Muscle of leg (tissue), 3 donors: ENCODE measurements at regions not wholly inside any gene's neighbourhood (a gene's known extent, or its start where the extent isn't known, plus 50 kb on each side); places are given as distances from the start of the nearest gene placed in this dataset.

Experiments
- DNase-seq: peaks from one replicate; pipeline ENCODE4 v3.0.0; 2013
- H3K27ac ChIP-seq: one replicate; pipeline ENCODE4 v1.5.1; 2013; ENCODE audit warnings: mild to moderate bottlenecking, low read length, control low read depth
- H3K27me3 ChIP-seq: one replicate; pipeline ENCODE4 v1.6.1; 2013; ENCODE audit warnings: low read length; ENCODE audit not compliant: control insufficient read depth, insufficient read depth
- H3K36me3 ChIP-seq: one replicate; pipeline ENCODE4 v1.6.1; 2013; ENCODE audit warnings: low read length; ENCODE audit not compliant: control insufficient read depth, insufficient read depth
- H3K4me1 ChIP-seq: one replicate; pipeline ENCODE4 v1.6.1; 2013; ENCODE audit warnings: low read length; ENCODE audit not compliant: control insufficient read depth, insufficient read depth
- H3K4me3 ChIP-seq: one replicate; pipeline ENCODE4 v1.5.1; 2013; ENCODE audit warnings: low read length, control low read depth
- H3K9me3 ChIP-seq: replicated peaks from 2 replicates; pipeline ENCODE4 v1.6.1; 2013; ENCODE audit warnings: low read depth, low read length; ENCODE audit not compliant: control insufficient read depth
- WGBS: methylation state at CpG from one replicate; pipeline ENCODE4 v1.1.5; 2013; ENCODE audit warnings: missing lambda C conversion rate; ENCODE audit not compliant: insufficient coverage; 5-methylcytosine and 5-hydroxymethylcytosine counted together

DNA sequence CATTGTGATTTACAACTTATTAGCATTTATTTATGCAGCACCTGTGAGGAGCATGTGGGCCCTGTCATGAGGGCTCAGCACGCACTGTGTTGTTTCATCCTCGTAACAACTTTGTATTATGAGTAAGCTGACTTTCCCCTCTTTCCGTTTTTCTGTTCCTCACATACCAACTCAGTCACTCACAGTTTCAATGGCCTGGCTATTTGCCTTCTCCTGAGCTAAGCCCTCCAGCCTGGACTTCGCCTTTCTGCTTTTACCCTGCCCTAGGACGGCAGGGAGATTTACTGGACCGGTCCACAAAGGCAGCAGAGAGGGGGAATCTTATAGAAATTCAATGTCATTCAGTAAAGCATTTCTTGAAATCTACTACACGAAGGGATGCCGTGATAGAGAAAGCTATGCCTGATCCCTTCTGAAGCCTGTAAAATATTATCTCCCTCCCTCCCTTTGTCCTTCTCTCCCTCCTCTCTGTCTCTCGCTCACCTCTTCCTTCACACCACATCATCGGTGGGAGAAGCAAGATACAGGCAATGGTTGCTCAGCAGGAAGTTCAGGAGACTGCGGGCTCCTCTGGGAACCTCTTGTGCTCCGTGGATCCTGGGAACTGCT lies 219.2 kb upstream of the TBX3 start:
- Histone ChIP-seq H3K27ac (no peak overlapping the region), H3K27me3 (no peaks in the 10 kb centered on the region), H3K9me3 (no peaks in the 10 kb centered on the region), H3K4me3 (no peak overlapping the region), H3K4me1 (peaks cover 6% of the 10 kb centered on the region), H3K36me3 (no peaks in the 10 kb centered on the region)
- peak; percentile 49 for DNase-seq
- WGBS, result 24% methylated on average over 2 of the region's 12 CpGs

DNA sequence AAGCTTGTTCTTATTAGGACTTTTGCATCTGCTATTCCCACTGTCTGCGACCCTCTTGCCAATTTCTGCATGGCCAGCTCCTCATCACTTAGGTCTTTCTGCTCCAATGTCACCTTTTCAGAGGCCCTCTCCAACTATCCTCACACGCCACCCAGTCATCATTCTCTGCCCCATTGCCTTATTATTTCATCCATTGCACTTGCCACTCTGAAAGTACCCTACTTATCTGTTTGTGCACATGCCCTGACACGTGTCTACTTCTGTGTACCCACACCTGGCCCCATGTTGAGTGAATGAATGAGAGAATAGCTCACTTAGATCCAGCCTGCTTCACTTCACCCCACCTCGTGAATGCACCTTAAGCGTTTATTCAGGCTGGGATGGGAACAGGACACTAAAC lies 218.7 kb upstream of the TBX3 start:
- Histone ChIP-seq H3K4me1 (peaks cover 6% of the 10 kb centered on the region), H3K36me3 (no peaks in the 10 kb centered on the region), H3K27ac (no peak overlapping the region), H3K27me3 (no peaks in the 10 kb centered on the region), H3K9me3 (no peaks in the 10 kb centered on the region), H3K4me3 (no peak overlapping the region)
- WGBS, result 58% methylated on average over 4 of the region's 5 CpGs
- no peak for DNase-seq

DNA sequence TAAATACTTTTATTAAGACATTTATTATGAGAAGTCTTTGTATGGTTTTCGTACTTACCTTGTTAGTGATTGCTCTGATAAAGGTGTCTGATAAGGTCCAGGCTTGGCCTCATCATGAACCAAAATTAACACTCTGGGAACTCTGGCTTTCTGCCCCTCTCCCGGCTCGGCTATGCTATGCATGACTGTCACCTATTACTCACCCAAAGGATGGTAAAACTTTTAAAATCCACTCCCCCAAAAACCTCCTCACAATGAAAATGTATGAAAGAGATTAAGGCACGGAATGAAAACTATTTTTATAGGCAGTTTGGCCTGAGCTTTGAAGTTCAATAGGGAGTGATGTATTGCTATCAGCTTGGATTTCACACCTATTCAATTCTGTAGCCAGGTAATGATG lies 217.3 kb upstream of the TBX3 start:
- no peaks in the 10 kb centered on the region for H3K27me3 ChIP-seq
- no peak for DNase-seq
- H3K4me3 ChIP-seq, result no peak overlapping the region
- no peaks in the 10 kb centered on the region for H3K36me3 ChIP-seq
- no peaks in the 10 kb centered on the region for H3K9me3 ChIP-seq
- WGBS, result no CpG with 5 or more reads among the region's 4 CpGs
- H3K27ac ChIP-seq, result no peak overlapping the region
- H3K4me1 ChIP-seq, result peaks cover 6% of the 10 kb centered on the region

DNA sequence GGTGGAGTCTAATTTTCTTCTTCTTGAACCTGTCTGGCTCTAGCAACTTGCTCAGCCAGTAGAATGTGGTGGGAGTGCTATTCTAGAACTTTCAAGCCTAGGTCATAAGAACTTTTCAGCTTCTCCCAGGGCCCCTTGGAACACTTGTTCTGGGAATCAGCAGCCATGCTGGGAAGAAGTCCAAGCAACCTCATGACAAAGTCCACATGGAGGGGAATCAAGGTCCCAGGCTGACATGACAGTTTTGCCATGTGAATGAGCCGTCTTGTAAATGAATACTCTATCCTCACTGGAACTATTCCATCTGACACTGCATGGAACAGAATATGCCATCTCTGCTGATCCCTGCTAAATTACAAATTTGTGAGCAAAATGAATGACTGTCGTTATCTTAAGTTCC lies 214.2 kb upstream of the TBX3 start:
- Histone ChIP-seq H3K4me1 (peaks cover 4% of the 10 kb centered on the region), H3K36me3 (no peaks in the 10 kb centered on the region), H3K27ac (no peak overlapping the region), H3K27me3 (no peaks in the 10 kb centered on the region), H3K9me3 (no peaks in the 10 kb centered on the region), H3K4me3 (no peak overlapping the region)
- WGBS, result 40% methylated on average over 1 of the region's 2 CpGs
- DNase-seq, result no peak

DNA sequence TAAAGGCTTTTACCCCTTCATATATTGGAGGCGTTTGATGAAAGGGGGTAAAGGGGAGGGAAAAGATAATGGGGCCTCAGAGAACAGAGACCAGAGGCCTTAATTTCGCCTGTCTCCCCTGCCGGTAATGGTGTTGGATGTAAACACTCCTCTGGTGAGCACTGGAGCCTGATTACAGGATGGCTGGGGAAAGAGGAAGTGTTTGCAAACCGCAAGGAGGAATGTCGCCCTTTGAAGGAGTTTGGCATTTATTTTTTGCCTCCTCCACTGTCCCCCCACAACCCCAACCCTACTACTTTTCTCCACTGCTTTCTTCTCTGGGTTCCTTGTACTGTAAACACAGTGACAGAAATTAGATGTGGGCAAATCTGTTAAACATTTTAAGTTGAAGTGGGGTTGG lies 211.9 kb upstream of the TBX3 start:
- H3K4me1 ChIP-seq, result no peaks in the 10 kb centered on the region
- H3K36me3 ChIP-seq, result no peaks in the 10 kb centered on the region
- H3K27me3 ChIP-seq, result no peaks in the 10 kb centered on the region
- 43% methylated on average over 2 of the region's 5 CpGs for WGBS
- DNase-seq, result no peak
- H3K4me3 ChIP-seq, result no peak overlapping the region
- no peak overlapping the region for H3K27ac ChIP-seq
- H3K9me3 ChIP-seq, result no peaks in the 10 kb centered on the region

DNA sequence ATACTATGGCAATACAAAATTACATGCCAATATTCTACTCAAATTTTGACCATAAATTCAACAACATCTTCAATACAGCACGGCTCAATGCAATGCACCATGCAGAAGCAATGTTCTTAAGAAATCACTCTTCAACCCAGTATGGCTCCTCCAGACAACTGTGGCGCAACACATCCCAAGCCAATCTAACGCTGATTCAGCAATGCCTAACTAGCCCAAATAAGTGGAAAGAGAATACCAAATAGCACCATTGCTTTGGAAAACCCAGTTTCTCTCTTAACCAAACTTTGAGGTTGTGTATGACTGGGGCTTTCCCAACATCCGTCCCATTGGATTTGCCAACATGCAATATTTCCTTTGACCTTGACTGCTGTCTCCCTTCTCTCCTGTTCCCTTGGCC lies 211.1 kb upstream of the TBX3 start:
- WGBS, result 96% methylated on average over 4 of the region's 4 CpGs
- Histone ChIP-seq H3K36me3 (no peaks in the 10 kb centered on the region), H3K27me3 (no peaks in the 10 kb centered on the region), H3K4me3 (no peak overlapping the region), H3K9me3 (no peaks in the 10 kb centered on the region), H3K27ac (no peak overlapping the region), H3K4me1 (no peaks in the 10 kb centered on the region)
- DNase-seq, result no peak

DNA sequence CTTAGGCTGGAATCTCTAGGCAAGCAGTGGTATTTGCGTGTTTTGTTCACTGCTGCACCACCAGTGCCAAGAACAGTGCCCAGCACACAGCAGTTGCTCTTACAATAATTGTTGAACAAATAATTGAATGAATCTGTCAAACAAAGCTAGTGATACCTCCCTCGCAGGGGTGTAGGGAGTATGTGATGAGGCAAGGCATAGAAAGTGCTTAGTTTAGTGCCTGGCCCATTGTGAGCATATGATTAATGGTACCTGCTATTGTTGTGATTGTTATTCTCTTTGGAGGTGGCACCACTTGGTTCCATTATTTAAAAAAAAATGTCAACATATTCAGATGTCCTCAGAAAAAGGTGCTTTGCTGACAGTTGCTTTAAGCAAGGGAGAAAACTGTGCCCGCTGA lies 210.1 kb upstream of the TBX3 start:
- Histone ChIP-seq H3K36me3 (no peaks in the 10 kb centered on the region), H3K27me3 (no peaks in the 10 kb centered on the region), H3K27ac (no peak overlapping the region), H3K9me3 (no peaks in the 10 kb centered on the region), H3K4me1 (no peaks in the 10 kb centered on the region), H3K4me3 (no peak overlapping the region)
- DNase-seq, result no peak
- WGBS, result no CpG with 5 or more reads among the region's 3 CpGs

DNA sequence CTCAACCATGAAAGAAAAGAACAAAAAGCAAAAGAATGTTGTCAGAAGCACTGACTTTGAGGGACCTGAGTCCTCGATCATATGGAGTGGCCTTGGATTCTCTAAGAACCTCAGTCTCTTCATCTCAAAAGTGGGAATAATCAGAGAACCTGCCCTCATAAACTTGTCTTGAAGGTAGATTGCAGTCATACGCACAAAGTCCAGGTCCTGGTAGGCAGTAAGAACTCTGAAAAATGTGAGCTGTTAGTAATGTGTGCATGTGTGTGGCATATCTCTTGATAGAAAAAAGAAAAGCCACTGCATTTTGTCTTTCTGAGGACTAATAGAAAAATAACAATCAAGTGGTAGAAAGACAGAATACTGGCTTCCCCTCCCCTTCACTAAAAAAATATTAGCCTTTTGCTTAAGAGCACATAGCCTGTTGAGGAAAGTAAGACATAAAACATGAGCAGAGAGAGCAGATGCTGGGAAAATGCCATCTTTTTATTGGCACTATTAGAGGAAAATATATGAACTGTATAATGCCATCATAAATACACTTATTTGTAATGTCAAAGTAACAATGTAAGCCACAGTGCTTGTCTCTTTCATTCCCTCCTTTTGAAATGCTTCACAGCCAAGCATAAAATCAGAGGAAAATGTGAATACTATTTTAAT lies 205.1 kb upstream of the TBX3 start:
- peak; percentile 70 for DNase-seq
- no peaks in the 10 kb centered on the region for H3K36me3 ChIP-seq
- H3K27me3 ChIP-seq, result no peaks in the 10 kb centered on the region
- WGBS, result 90% methylated on average over 2 of the region's 2 CpGs
- peaks cover 3% of the 10 kb centered on the region for H3K4me1 ChIP-seq
- H3K9me3 ChIP-seq, result no peaks in the 10 kb centered on the region
- H3K27ac ChIP-seq, result no peak overlapping the region
- no peak overlapping the region for H3K4me3 ChIP-seq

DNA sequence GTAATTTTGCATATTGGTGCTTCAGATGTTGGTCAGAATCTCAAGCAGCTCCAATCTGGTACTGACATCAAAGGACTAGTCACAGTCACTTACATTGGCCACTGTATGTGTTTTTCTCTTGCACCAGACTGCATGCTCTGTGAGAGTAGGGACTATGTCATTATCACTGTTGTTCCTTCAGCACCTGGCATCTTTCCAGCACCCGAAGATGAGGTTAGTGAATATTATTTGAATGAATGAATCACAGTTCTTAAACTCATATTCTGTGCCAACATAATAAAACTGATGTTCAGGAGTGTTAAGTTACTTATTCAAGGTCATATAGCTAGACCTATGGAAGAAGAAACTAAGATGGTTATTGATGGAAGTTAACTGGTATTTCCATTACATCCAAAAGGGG lies 204.5 kb upstream of the TBX3 start:
- no peak for DNase-seq
- no peak overlapping the region for H3K27ac ChIP-seq
- H3K36me3 ChIP-seq, result no peaks in the 10 kb centered on the region
- H3K9me3 ChIP-seq, result no peaks in the 10 kb centered on the region
- H3K27me3 ChIP-seq, result no peaks in the 10 kb centered on the region
- H3K4me3 ChIP-seq, result no peak overlapping the region
- WGBS, result no CpG with 5 or more reads among the region's 1 CpG
- H3K4me1 ChIP-seq, result peaks cover 3% of the 10 kb centered on the region

DNA sequence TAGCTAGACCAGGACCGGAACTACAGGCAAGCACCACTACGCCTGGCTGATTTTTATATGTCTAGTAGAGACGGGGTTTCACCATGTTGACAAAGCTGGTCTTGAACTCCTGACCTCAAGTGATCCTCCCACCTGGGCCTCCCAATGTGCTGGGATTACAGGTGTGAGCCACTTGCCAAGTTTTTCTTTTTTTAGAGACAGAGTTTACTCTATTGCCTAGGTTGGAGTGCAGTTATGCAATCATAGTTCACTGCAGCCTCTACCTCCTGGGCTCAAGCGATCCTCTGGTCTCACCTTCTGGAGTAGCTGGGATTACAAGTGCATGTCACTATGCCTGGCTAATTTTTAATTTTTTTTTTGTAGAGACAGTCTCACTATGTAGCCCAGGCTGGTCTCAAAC lies 201.5 kb upstream of the TBX3 start:
- no peaks in the 10 kb centered on the region for H3K36me3 ChIP-seq
- DNase-seq, result no peak
- H3K27ac ChIP-seq, result no peak overlapping the region
- no peaks in the 10 kb centered on the region for H3K27me3 ChIP-seq
- 96% methylated on average over 4 of the region's 4 CpGs for WGBS
- H3K4me1 ChIP-seq, result peaks cover 3% of the 10 kb centered on the region
- no peaks in the 10 kb centered on the region for H3K9me3 ChIP-seq
- no peak overlapping the region for H3K4me3 ChIP-seq

DNA sequence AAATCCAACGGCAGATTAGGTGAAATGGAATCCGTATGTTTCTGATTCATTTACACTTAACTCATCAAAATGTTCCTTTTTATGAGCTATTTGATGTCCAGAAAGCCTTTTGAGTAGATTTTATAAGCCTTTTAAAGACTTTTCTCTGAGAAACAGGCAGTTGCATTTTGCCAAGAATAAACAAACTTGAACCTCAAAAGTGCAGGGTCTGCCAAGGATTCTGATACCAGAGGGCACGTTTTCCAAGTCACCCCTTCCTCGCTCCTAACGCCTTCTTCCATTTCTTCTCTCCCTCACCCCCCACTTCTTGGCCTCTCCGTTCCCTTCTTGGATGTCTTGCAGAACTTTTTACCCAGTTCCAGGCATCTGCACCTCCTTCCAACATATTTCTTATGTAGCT lies 200.6 kb upstream of the TBX3 start:
- peak; percentile 22 for DNase-seq
- 40% methylated on average over 4 of the region's 6 CpGs for WGBS
- H3K4me3 ChIP-seq, result no peak overlapping the region

More for the DNA sequence above, 200.6 kb upstream of the TBX3 start:
- Histone ChIP-seq H3K4me1 (peaks cover 3% of the 10 kb centered on the region), H3K27ac (no peak overlapping the region), H3K9me3 (no peaks in the 10 kb centered on the region), H3K27me3 (no peaks in the 10 kb centered on the region), H3K36me3 (no peaks in the 10 kb centered on the region)
